Type B pancreatic cell (in vitro differentiated cells): ENCODE measurements at regions not wholly inside any gene's neighbourhood (a gene's known extent, or its start where the extent isn't known, plus 50 kb on each side); places are given as distances from the start of the nearest gene placed in this dataset.
A peak's percentile ranks its signal among the peaks of the same experiment; 100 is the strongest.

Experiments used
- DNase-seq: peaks from one replicate; pipeline ENCODE4 v3.0.0; 2021; ENCODE audit warnings: mixed read lengths; ENCODE audit not compliant: unreplicated experiment; ENCODE audit errors: extremely low spot score
- H3K27ac Mint-ChIP-seq: 2 replicates; pipeline ENCODE4 v1.8.0; 2021; ENCODE audit warnings: mild to moderate bottlenecking, mixed read lengths
- H3K27me3 Mint-ChIP-seq: 2 replicates; pipeline ENCODE4 v1.8.0; 2021; ENCODE audit warnings: mixed read lengths
- H3K36me3 Mint-ChIP-seq: 2 replicates; pipeline ENCODE4 v1.8.0; 2021; ENCODE audit warnings: mixed read lengths
- H3K4me1 Mint-ChIP-seq: one replicate; pipeline ENCODE4 v1.8.0; 2021; ENCODE audit warnings: mixed read lengths; ENCODE audit not compliant: unreplicated experiment
- H3K4me3 Mint-ChIP-seq: 2 replicates; pipeline ENCODE4 v1.8.0; 2021; ENCODE audit warnings: mild to moderate bottlenecking, mixed read lengths
- H3K9me3 Mint-ChIP-seq: 2 replicates; pipeline ENCODE4 v1.8.0; 2021; ENCODE audit warnings: mixed read lengths
- CTCF ChIP-seq: fragments of 200-600 bp; sonication (generic); conservative IDR thresholded peaks from 2 replicates; pipeline ENCODE4 v1.5.0; 2021; ENCODE audit warnings: antibody characterized with exemption, mild to moderate bottlenecking

GRCh38 chr2:207216457-207216856 lies 50.7 kb upstream of the KLF7 start:
- DNase-seq, result no peak
- TF ChIP-seq CTCF, result no peak
- no peaks in the 10 kb centered on the region for H3K9me3 Mint-ChIP-seq
- H3K4me1 Mint-ChIP-seq, result peaks cover 9% of the 10 kb centered on the region
- no peaks in the 10 kb centered on the region for H3K36me3 Mint-ChIP-seq
- H3K27ac Mint-ChIP-seq, result no peak overlapping the region
- peaks cover 8% of the 10 kb centered on the region for H3K27me3 Mint-ChIP-seq
- no peak overlapping the region for H3K4me3 Mint-ChIP-seq

DNA sequence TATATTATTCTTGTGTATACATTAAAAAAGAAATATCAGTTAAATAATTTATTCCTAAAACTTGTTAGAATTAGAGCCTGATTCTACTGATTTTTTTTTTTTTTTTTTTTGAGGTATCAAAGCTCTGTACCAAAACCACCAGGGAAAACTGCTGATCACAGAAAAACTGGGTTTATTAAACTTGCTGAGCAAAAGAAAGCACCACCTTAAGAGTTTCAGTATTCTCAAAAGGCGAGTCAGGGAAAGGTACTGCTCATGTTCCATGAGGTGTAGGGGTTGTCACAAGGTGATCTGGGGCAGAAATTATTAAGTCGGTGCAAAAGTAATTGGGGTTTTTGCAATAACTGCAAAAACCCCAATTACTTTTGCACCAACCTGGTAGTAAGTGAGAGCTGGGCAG lies 51.7 kb upstream of the KLF7 start:
- Mint-ChIP-seq H3K27me3 (peaks cover 8% of the 10 kb centered on the region), H3K27ac (no peak overlapping the region), H3K9me3 (no peaks in the 10 kb centered on the region), H3K4me3 (no peak overlapping the region), H3K4me1 (peaks cover 9% of the 10 kb centered on the region), H3K36me3 (no peaks in the 10 kb centered on the region)
- no peak for TF ChIP-seq CTCF
- no peak for DNase-seq

DNA sequence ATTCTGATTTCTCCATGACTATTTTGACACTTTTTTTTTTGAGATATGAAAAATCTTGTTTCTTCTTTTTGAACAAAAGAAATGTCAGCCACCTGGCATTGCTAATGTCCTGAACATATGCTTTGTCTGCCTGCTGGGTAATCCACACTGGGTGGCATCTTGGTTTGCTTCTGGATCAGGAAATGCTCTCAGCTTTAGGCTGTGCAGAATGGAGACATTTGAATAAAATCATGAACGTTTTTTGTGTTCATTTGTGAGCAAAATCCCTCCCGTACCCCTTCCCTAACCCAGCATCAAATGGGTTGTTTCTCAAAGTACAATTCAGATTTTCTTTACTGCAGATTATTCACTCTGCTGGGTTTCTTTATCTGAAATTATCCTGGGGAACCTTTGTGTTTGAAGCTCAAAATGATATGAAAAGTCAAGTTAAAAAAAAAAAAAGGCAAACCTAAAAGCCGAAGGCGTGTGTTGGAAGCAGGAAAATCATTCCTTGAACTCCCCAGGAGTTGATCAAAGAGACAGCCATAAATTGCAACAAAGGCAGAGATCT lies 53.4 kb upstream of the KLF7 start:
- Mint-ChIP-seq H3K27me3 (peaks cover 8% of the 10 kb centered on the region), H3K9me3 (no peaks in the 10 kb centered on the region), H3K4me3 (peak overlapping the region; percentile 9), H3K36me3 (no peaks in the 10 kb centered on the region), H3K4me1 (peaks cover 17% of the 10 kb centered on the region), H3K27ac (no peak overlapping the region)
- DNase-seq, result no peak
- no peak for TF ChIP-seq CTCF

- no peaks in the 10 kb centered on the region for H3K36me3 Mint-ChIP-seq
- H3K27ac Mint-ChIP-seq, result no peak overlapping the region
- H3K4me3 Mint-ChIP-seq, result no peak overlapping the region
- DNase-seq, result no peak
- H3K4me1 Mint-ChIP-seq, result peaks cover 17% of the 10 kb centered on the region
- TF ChIP-seq CTCF, result no peak
- no peaks in the 10 kb centered on the region for H3K9me3 Mint-ChIP-seq
- peaks cover 11% of the 10 kb centered on the region for H3K27me3 Mint-ChIP-seq
Measured at GRCh38 chr2:207219676-207220501, 54.1 kb upstream of the KLF7 start.

GRCh38 chr2:207221731-207222130 lies 56.0 kb upstream of the KLF7 start:
- DNase-seq, result no peak

More at GRCh38 chr2:207221731-207222130, 56.0 kb upstream of the KLF7 start:
- Mint-ChIP-seq H3K36me3 (no peaks in the 10 kb centered on the region), H3K4me1 (peaks cover 21% of the 10 kb centered on the region), H3K4me3 (no peak overlapping the region), H3K27ac (no peak overlapping the region), H3K27me3 (peaks cover 18% of the 10 kb centered on the region), H3K9me3 (no peaks in the 10 kb centered on the region)
- TF ChIP-seq CTCF, result no peak
